HepG2 (cell line): ENCODE measurements at regions not wholly inside any gene's neighbourhood (a gene's known extent, or its start where the extent isn't known, plus 50 kb on each side); places are given as distances from the start of the nearest gene placed in this dataset.

Source experiments
- ATAC-seq: fragments of 200-7000 bp; cut with Tn5 transposase; 3 replicates; pipeline ENCODE4 v1.9.1; 2020; ENCODE audit warnings: mild to moderate bottlenecking, moderate library complexity
- BruUV-seq: library from RNA; stranded (reverse); fragments of 400-500 nt; replicated peaks from 2 replicates; lab custom pipeline; 2021; lab: Mats Ljungman, UMichigan
- CTCF ChIA-PET: fragments of 300-600 bp; formaldehyde crosslinking; extraction: SDS; loops from one replicate; lab custom pipeline; 2021; ENCODE audit warnings: low total read pairs, inconsistent platforms, low intra/inter-chr PET ratio; lab: Yijun Ruan, JAX
- POLR2A ChIA-PET: fragments of 350-600 bp; sonication (Branson Sonifier 250); formaldehyde crosslinking; loops from one replicate; lab custom pipeline; 2020; ENCODE audit warnings: antibody characterized with exemption, inconsistent platforms; lab: Yijun Ruan, JAX
- DNase-seq: peaks from one replicate; pipeline ENCODE4 v3.0.0-alpha.2; 2015; ENCODE audit warnings: low spot score
- FAIRE-seq: peaks from 3 replicates; lab custom pipeline; 2011; peaks lifted over from hg19 to GRCh38; lab: Jason Lieb, UNC
- H2AFZ ChIP-seq: one replicate; pipeline ENCODE4 v1.6.1; 2011; ENCODE audit warnings: low read length, inconsistent platforms
- H3K27ac ChIP-seq: fragments of 300-600 bp; 3 replicates; pipeline ENCODE4 v1.8.0; 2011; ENCODE audit warnings: mixed run types, mild to moderate bottlenecking, mixed read lengths, low read length, inconsistent platforms; ENCODE audit not compliant: insufficient read depth; ENCODE audit errors: extremely low read length
- H3K27me3 ChIP-seq, 2 experiments: fragments of 200-600 bp in 1 of 2; 2 replicates in 1 of 2; 3 replicates in 1 of 2; pipeline versions ENCODE4 v1.6.0 to v1.8.0; 2011; ENCODE audit warnings: low read length in 2 of 2, mild to moderate bottlenecking in 2 of 2, moderate library complexity in 2 of 2, inconsistent platforms in 1 of 2; ENCODE audit not compliant: insufficient read depth in 2 of 2, control insufficient read depth in 1 of 2
- H3K36me3 ChIP-seq, 2 experiments: fragments of 200-600 bp in 1 of 2; replicated peaks in 1 of 2; 2 replicates in 1 of 2; 3 replicates in 1 of 2; pipeline versions ENCODE4 v1.5.1 to v1.8.0; 2011; ENCODE audit warnings: low read length in 2 of 2, inconsistent platforms in 1 of 2; ENCODE audit not compliant: insufficient read depth in 2 of 2, control insufficient read depth in 1 of 2
- H3K4me1 ChIP-seq: 2 replicates; pipeline ENCODE4 v1.5.1; 2012; ENCODE audit warnings: low read length, inconsistent platforms; ENCODE audit not compliant: insufficient read depth
- H3K4me2 ChIP-seq: 2 replicates; pipeline ENCODE4 v1.6.0; 2011; ENCODE audit warnings: low read depth, low read length, inconsistent platforms
- H3K4me3 ChIP-seq, 3 experiments: fragments of 200-600 bp in 1 of 3; sonication (generic), shearing (Covaris generic) in 1 of 3; replicated peaks in 1 of 3; 2 replicates each; pipeline ENCODE4 v1.5.1; 2011 to 2016; ENCODE audit warnings: low read length in 3 of 3, inconsistent platforms in 2 of 3, low read depth in 2 of 3, mild to moderate bottlenecking in 2 of 3, control low read depth in 1 of 3, mixed read lengths in 1 of 3; ENCODE audit not compliant: insufficient read depth in 1 of 3
- H3K79me2 ChIP-seq: one replicate; pipeline ENCODE4 v1.6.1; 2011; ENCODE audit warnings: low read length, inconsistent platforms; ENCODE audit not compliant: insufficient read depth
- H3K9ac ChIP-seq: 2 replicates; pipeline ENCODE4 v1.6.0; 2011; ENCODE audit warnings: mild to moderate bottlenecking, low read depth, low read length, inconsistent platforms; ENCODE audit not compliant: insufficient read depth
- H3K9me3 ChIP-seq: 2 replicates; pipeline ENCODE4 v1.5.1; 2012; ENCODE audit warnings: mild to moderate bottlenecking, low read length
- H4K20me1 ChIP-seq: 2 replicates; pipeline ENCODE4 v1.6.0; 2011; ENCODE audit warnings: inconsistent platforms, mild to moderate bottlenecking, low read length, moderate library complexity; ENCODE audit not compliant: insufficient read depth
- CERS6 ChIP-seq: sonication (generic); formaldehyde crosslinking; IDR thresholded peaks from 2 replicates; pipeline ENCODE4 v1.5.0; 2020; ENCODE audit warnings: missing genetic modification reagents
- CSRNP2 ChIP-seq: sonication (generic); formaldehyde crosslinking; conservative IDR thresholded peaks from 2 replicates; pipeline ENCODE4 v1.8.0; 2022; ENCODE audit warnings: low read depth, missing genetic modification reagents
- IKZF4 ChIP-seq: sonication (generic); formaldehyde crosslinking; IDR thresholded peaks from 2 replicates; pipeline ENCODE4 v1.5.1; 2020; ENCODE audit warnings: borderline replicate concordance, mild to moderate bottlenecking, low read depth, missing genetic modification reagents; ENCODE audit errors: not compliant biosample characterization
- NFATC3 ChIP-seq: sonication (generic); formaldehyde crosslinking; IDR thresholded peaks from 2 replicates; pipeline ENCODE4 v1.5.1; 2020; ENCODE audit warnings: mild to moderate bottlenecking, missing genetic modification reagents
- SIX1 ChIP-seq: sonication (generic); formaldehyde crosslinking; IDR thresholded peaks from 2 replicates; pipeline ENCODE4 v1.4.0; 2020; ENCODE audit warnings: missing genetic modification reagents, borderline replicate concordance
- TAF15 ChIP-seq: fragments of 200-400 bp; formaldehyde crosslinking; IDR thresholded peaks from one replicate; pipeline ENCODE4 v1.6.1; 2018; ENCODE audit warnings: mild to moderate bottlenecking, low read depth, low read length; ENCODE audit not compliant: poor library complexity, severe bottlenecking
- ZBTB7B ChIP-seq: sonication (generic); formaldehyde crosslinking; IDR thresholded peaks from 2 replicates; pipeline ENCODE4 v1.4.0; 2020; ENCODE audit warnings: missing genetic modification reagents
- WGBS: methylation state at CpG from one replicate; pipeline ENCODE4 v1.1.6; 2017; ENCODE audit warnings: low lambda C conversion rate; 5-methylcytosine and 5-hydroxymethylcytosine counted together
- in situ Hi-C: cut with HindIII; loops from 2 replicates; pipeline ENCODE4 v1.10.0; 2017; ENCODE audit warnings: low pct_unique_long_range_greater_than_20kb; ENCODE audit not compliant: extremely low pct_ligation_motif_present
- intact Hi-C: fragments of 100-400 bp; cut with micrococcal nuclease; formaldehyde crosslinking; loops from one replicate; pipeline ENCODE4 v1.10.0; 2022; ENCODE audit not compliant: unreplicated experiment
- TF ChIP-seq, protein P1 (sequence below): sonication (generic); formaldehyde crosslinking; IDR thresholded peaks from 2 replicates; pipeline ENCODE4 v1.8.1; 2023; ENCODE audit warnings: missing genetic modification reagents, inconsistent platforms, borderline replicate concordance
- TF ChIP-seq, protein P2 (sequence below): sonication (generic); formaldehyde crosslinking; IDR thresholded peaks from 2 replicates; pipeline ENCODE4 v1.4.0; 2020; ENCODE audit warnings: missing genetic modification reagents, low read depth, mild to moderate bottlenecking, borderline replicate concordance

DNA sequence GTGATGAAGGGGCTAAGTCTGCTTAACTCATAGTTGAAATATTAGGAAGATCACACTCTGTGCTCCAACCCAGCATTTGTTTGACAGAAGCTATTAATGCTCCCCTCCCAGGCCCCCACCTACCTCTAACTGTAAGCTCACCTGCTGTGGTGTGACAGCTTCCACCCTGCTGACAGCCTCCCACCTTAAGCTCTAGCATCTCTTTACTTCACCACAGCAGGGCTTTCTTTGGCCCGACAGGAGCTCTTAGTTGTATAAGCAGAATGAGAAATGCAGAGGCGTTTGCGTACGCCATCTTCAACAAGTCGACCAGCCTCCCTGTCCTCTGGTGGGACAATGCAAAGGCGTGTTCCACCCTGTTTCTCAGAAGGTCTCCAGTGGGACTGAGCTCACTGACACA lies 80.1 kb upstream of the OSBPL8 start:
- POLR2A ChIA-PET: no interaction called here
- intact Hi-C loops (no loop called here), in situ Hi-C loops (no loop called here)
- no peaks in the 10 kb centered on the region for H3K79me2 ChIP-seq
- no peak overlapping the region for H3K9ac ChIP-seq
- no peak overlapping the region for H2AFZ ChIP-seq
- no peaks in the 10 kb centered on the region for H4K20me1 ChIP-seq
- no peaks in the 10 kb centered on the region for H3K36me3 ChIP-seq
- FAIRE-seq (no peak), DNase-seq (no peak), ATAC-seq (no peak)
- CTCF ChIA-PET: no interaction called here
- no peak for TF ChIP-seq CERS6
- no peak for TF ChIP-seq SIX1 (CRISPR knock-in tag)
- TF ChIP-seq TAF15: no peak
- no peak for TF ChIP-seq NFATC3
- no peak for TF ChIP-seq CSRNP2 (CRISPR knock-in tag)
- TF ChIP-seq, protein P1, sequence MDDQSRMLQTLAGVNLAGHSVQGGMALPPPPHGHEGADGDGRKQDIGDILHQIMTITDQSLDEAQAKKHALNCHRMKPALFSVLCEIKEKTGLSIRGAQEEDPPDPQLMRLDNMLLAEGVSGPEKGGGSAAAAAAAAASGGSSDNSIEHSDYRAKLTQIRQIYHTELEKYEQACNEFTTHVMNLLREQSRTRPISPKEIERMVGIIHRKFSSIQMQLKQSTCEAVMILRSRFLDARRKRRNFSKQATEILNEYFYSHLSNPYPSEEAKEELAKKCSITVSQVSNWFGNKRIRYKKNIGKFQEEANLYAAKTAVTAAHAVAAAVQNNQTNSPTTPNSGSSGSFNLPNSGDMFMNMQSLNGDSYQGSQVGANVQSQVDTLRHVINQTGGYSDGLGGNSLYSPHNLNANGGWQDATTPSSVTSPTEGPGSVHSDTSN (CRISPR knock-in tag): no peak
- TF ChIP-seq ZBTB7B (CRISPR knock-in tag): no peak
- no peak for TF ChIP-seq IKZF4
- TF ChIP-seq, protein P2, sequence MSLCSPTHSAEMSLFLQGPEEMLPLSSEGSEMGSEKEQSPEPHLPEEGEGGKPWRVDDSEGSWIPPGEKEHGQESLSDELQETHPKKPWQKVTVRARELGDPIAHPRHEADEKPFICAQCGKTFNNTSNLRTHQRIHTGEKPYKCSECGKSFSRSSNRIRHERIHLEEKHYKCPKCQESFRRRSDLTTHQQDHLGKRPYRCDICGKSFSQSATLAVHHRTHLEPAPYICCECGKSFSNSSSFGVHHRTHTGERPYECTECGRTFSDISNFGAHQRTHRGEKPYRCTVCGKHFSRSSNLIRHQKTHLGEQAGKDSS (CRISPR knock-in tag): no peak
- no peaks in the 10 kb centered on the region for H3K9me3 ChIP-seq
- BruUV-seq: no TSS peak
- no peak overlapping the region for H3K4me2 ChIP-seq
- H3K4me1 ChIP-seq: no peaks in the 10 kb centered on the region
- H3K4me3 ChIP-seq: no peak overlapping the region
- peaks cover 0 to under 1% of the 10 kb centered on the region in 2 experiments; a peak in 1 of 5 replicates for H3K27me3 ChIP-seq
- no peak overlapping the region for H3K27ac ChIP-seq
- WGBS: 78% methylated on average over 6 of the region's 6 CpGs
